ENCODE measurements at regions not wholly inside any gene's neighbourhood (a gene's known extent, or its start where the extent isn't known, plus 50 kb on each side); places are given as distances from the start of the nearest gene placed in this dataset.
"Not testable (repeated sequence)": the region's sequence is repeated elsewhere in the genome, so short reads cannot be mapped to it uniquely, and the experiment has no call there.

- WGBS, 2 donors (ENCODE audit: extremely low coverage in 2 of 2, insufficient read length in 2 of 2, insufficient replicate concordance in 1 of 2) = no CpG with 5 or more reads among the region's 2 CpGs
- Histone ChIP-seq H2BK12ac (ENCODE audit: low read length) (no peak overlapping the region), H3K4me3 (ENCODE audit: low read length in 2 of 2) (no peak overlapping the region), H3K4me1 (ENCODE audit: control insufficient read depth in 2 of 2, insufficient read depth in 1 of 2, low read depth in 1 of 2, low read length in 2 of 2) (peaks cover 0 to 2% of the 10 kb centered on the region in 2 donors), H2BK120ac (ENCODE audit: low read depth, low read length) (no peak overlapping the region), H2BK5ac (ENCODE audit: low read length) (no peak overlapping the region), H3K9ac (ENCODE audit: low read depth, low read length, poor library complexity) (no peak overlapping the region), H3K79me1 (ENCODE audit: low read depth, low read length) (no peaks in the 10 kb centered on the region), H3K14ac (ENCODE audit: low read length) (no peak overlapping the region), H2AFZ (ENCODE audit: low read length) (no peak overlapping the region), H3K27me3 (ENCODE audit: control insufficient read depth in 3 of 3, insufficient read depth in 3 of 3, low read depth in 1 of 3, low read length in 3 of 3) (no peaks in the 10 kb centered on the region), H3K36me3 (replicated peaks in 1 of 2; ENCODE audit: control insufficient read depth in 2 of 2, insufficient read depth in 2 of 2, low read length in 2 of 2) (no peaks in the 10 kb centered on the region), H4K91ac (ENCODE audit: low read depth, low read length, poor library complexity) (no peak overlapping the region), H3K23ac (ENCODE audit: low read depth, low read length, poor library complexity) (no peak overlapping the region), H3K27ac (replicated peaks; ENCODE audit: low read length) (no peak overlapping the region), H3K4me2 (ENCODE audit: insufficient read depth, low read length, poor library complexity, severe bottlenecking) (no peak overlapping the region), H3K18ac (ENCODE audit: low read length) (no peak overlapping the region), H2BK15ac (ENCODE audit: low read length) (no peak overlapping the region), H4K8ac (ENCODE audit: low read depth, low read length) (no peak overlapping the region), H3K9me3 (replicated peaks in 1 of 2; ENCODE audit: control insufficient read depth in 2 of 2, insufficient read depth in 1 of 2, low read depth in 1 of 2, low read length in 2 of 2) (no peaks in the 10 kb centered on the region), H2AK5ac (ENCODE audit: low read depth, low read length) (no peak overlapping the region), H3K4ac (ENCODE audit: low read length) (no peak overlapping the region)
- DNase-seq (ENCODE audit: low spot score) = no peak
Measured at GRCh38 chr4:181897935-181898334, 345.3 kb upstream of the TENM3 start.

GRCh38 chr4:181902404-181902803 is 340.8 kb upstream of the TENM3 start:
- H3K23ac ChIP-seq (ENCODE audit: low read depth, low read length, poor library complexity); H2AK5ac ChIP-seq (ENCODE audit: low read depth, low read length); H2BK120ac ChIP-seq (ENCODE audit: low read depth, low read length); H3K4me1 ChIP-seq (ENCODE audit: control insufficient read depth in 2 of 2, insufficient read depth in 1 of 2, low read depth in 1 of 2, low read length in 2 of 2); H3K79me1 ChIP-seq (ENCODE audit: low read depth, low read length); H3K4me2 ChIP-seq (ENCODE audit: insufficient read depth, low read length, poor library complexity, severe bottlenecking); H3K9ac ChIP-seq (ENCODE audit: low read depth, low read length, poor library complexity); H3K14ac ChIP-seq (ENCODE audit: low read length); H3K4ac ChIP-seq (ENCODE audit: low read length); H2BK15ac ChIP-seq (ENCODE audit: low read length); H2AFZ ChIP-seq (ENCODE audit: low read length); H3K9me3 ChIP-seq (replicated peaks in 1 of 2; ENCODE audit: control insufficient read depth in 2 of 2, insufficient read depth in 1 of 2, low read depth in 1 of 2, low read length in 2 of 2); H4K8ac ChIP-seq (ENCODE audit: low read depth, low read length); H4K91ac ChIP-seq (ENCODE audit: low read depth, low read length, poor library complexity); H3K27ac ChIP-seq (replicated peaks; ENCODE audit: low read length); H3K27me3 ChIP-seq (ENCODE audit: control insufficient read depth in 3 of 3, insufficient read depth in 3 of 3, low read depth in 1 of 3, low read length in 3 of 3); H3K4me3 ChIP-seq (ENCODE audit: low read length in 2 of 2); H2BK12ac ChIP-seq (ENCODE audit: low read length); H3K18ac ChIP-seq (ENCODE audit: low read length); H2BK5ac ChIP-seq (ENCODE audit: low read length); H3K36me3 ChIP-seq (replicated peaks in 1 of 2; ENCODE audit: control insufficient read depth in 2 of 2, insufficient read depth in 2 of 2, low read length in 2 of 2); DNase-seq (ENCODE audit: low spot score): not testable (repeated sequence)
- WGBS, 2 donors (ENCODE audit: extremely low coverage in 2 of 2, insufficient read length in 2 of 2, insufficient replicate concordance in 1 of 2) = no CpG with 5 or more reads among the region's 2 CpGs

GRCh38 chr4:181905708-181906107 is 337.5 kb upstream of the TENM3 start:
- H2BK12ac ChIP-seq (ENCODE audit: low read length) = no peak overlapping the region
- H3K9ac ChIP-seq (ENCODE audit: low read depth, low read length, poor library complexity) = no peak overlapping the region
- H3K4me3 ChIP-seq (ENCODE audit: low read length in 2 of 2) = no peak overlapping the region
- no peak overlapping the region for H2BK15ac ChIP-seq (ENCODE audit: low read length)
- H3K9me3 ChIP-seq (replicated peaks in 1 of 2; ENCODE audit: control insufficient read depth in 2 of 2, insufficient read depth in 1 of 2, low read depth in 1 of 2, low read length in 2 of 2) = peaks cover 0 to 3% of the 10 kb centered on the region in 2 donors
- H2AK5ac ChIP-seq (ENCODE audit: low read depth, low read length) = no peak overlapping the region
- no peaks in the 10 kb centered on the region for H3K36me3 ChIP-seq (replicated peaks in 1 of 2; ENCODE audit: control insufficient read depth in 2 of 2, insufficient read depth in 2 of 2, low read length in 2 of 2)
- no peak overlapping the region for H3K14ac ChIP-seq (ENCODE audit: low read length)
- H4K8ac ChIP-seq (ENCODE audit: low read depth, low read length) = no peak overlapping the region
- no peak overlapping the region for H4K91ac ChIP-seq (ENCODE audit: low read depth, low read length, poor library complexity)
- H3K27ac ChIP-seq (replicated peaks; ENCODE audit: low read length) = no peak overlapping the region
- no peak overlapping the region for H2BK5ac ChIP-seq (ENCODE audit: low read length)
- H3K27me3 ChIP-seq (ENCODE audit: control insufficient read depth in 3 of 3, insufficient read depth in 3 of 3, low read depth in 1 of 3, low read length in 3 of 3) = no peaks in the 10 kb centered on the region
- no peak overlapping the region for H3K18ac ChIP-seq (ENCODE audit: low read length)
- no peak overlapping the region for H3K4ac ChIP-seq (ENCODE audit: low read length)
- H3K4me1 ChIP-seq (ENCODE audit: control insufficient read depth in 2 of 2, insufficient read depth in 1 of 2, low read depth in 1 of 2, low read length in 2 of 2) = no peaks in the 10 kb centered on the region
- no CpG with 5 or more reads among the region's 4 CpGs for WGBS, 2 donors (ENCODE audit: extremely low coverage in 2 of 2, insufficient read length in 2 of 2, insufficient replicate concordance in 1 of 2)
- H3K23ac ChIP-seq (ENCODE audit: low read depth, low read length, poor library complexity) = no peak overlapping the region
- H3K79me1 ChIP-seq (ENCODE audit: low read depth, low read length) = no peaks in the 10 kb centered on the region
- no peak overlapping the region for H2BK120ac ChIP-seq (ENCODE audit: low read depth, low read length)
- no peak for DNase-seq (ENCODE audit: low spot score)
- no peak overlapping the region for H3K4me2 ChIP-seq (ENCODE audit: insufficient read depth, low read length, poor library complexity, severe bottlenecking)
- no peak overlapping the region for H2AFZ ChIP-seq (ENCODE audit: low read length)

- Histone ChIP-seq H2AK5ac (ENCODE audit: low read depth, low read length) (no peak overlapping the region), H3K14ac (ENCODE audit: low read length) (no peak overlapping the region), H2BK15ac (ENCODE audit: low read length) (no peak overlapping the region), H3K4me2 (ENCODE audit: insufficient read depth, low read length, poor library complexity, severe bottlenecking) (no peak overlapping the region), H4K8ac (ENCODE audit: low read depth, low read length) (no peak overlapping the region), H3K4me1 (ENCODE audit: control insufficient read depth in 2 of 2, insufficient read depth in 1 of 2, low read depth in 1 of 2, low read length in 2 of 2) (no peaks in the 10 kb centered on the region), H3K9me3 (replicated peaks in 1 of 2; ENCODE audit: control insufficient read depth in 2 of 2, insufficient read depth in 1 of 2, low read depth in 1 of 2, low read length in 2 of 2) (peaks cover 3 to 5% of the 10 kb centered on the region in 2 donors), H3K36me3 (replicated peaks in 1 of 2; ENCODE audit: control insufficient read depth in 2 of 2, insufficient read depth in 2 of 2, low read length in 2 of 2) (no peaks in the 10 kb centered on the region), H3K27ac (replicated peaks; ENCODE audit: low read length) (no peak overlapping the region), H3K4me3 (ENCODE audit: low read length in 2 of 2) (no peak overlapping the region), H2BK12ac (ENCODE audit: low read length) (no peak overlapping the region), H2BK120ac (ENCODE audit: low read depth, low read length) (no peak overlapping the region), H3K9ac (ENCODE audit: low read depth, low read length, poor library complexity) (no peak overlapping the region), H3K18ac (ENCODE audit: low read length) (no peak overlapping the region), H3K79me1 (ENCODE audit: low read depth, low read length) (no peaks in the 10 kb centered on the region), H4K91ac (ENCODE audit: low read depth, low read length, poor library complexity) (no peak overlapping the region), H2BK5ac (ENCODE audit: low read length) (no peak overlapping the region), H3K4ac (ENCODE audit: low read length) (no peak overlapping the region), H3K27me3 (ENCODE audit: control insufficient read depth in 3 of 3, insufficient read depth in 3 of 3, low read depth in 1 of 3, low read length in 3 of 3) (no peaks in the 10 kb centered on the region), H2AFZ (ENCODE audit: low read length) (no peak overlapping the region), H3K23ac (ENCODE audit: low read depth, low read length, poor library complexity) (no peak overlapping the region)
- no peak for DNase-seq (ENCODE audit: low spot score)
- no CpG with 5 or more reads among the region's 1 CpG for WGBS, 2 donors (ENCODE audit: extremely low coverage in 2 of 2, insufficient read length in 2 of 2, insufficient replicate concordance in 1 of 2)
Measured at GRCh38 chr4:181908168-181908567, 335.0 kb upstream of the TENM3 start.

All from neuronal stem cell (in vitro differentiated cells).